Mucosa of descending colon (tissue), 3 donors: ENCODE measurements at regions not wholly inside any gene's neighbourhood (a gene's known extent, or its start where the extent isn't known, plus 50 kb on each side); places are given as distances from the start of the nearest gene placed in this dataset.
"Not testable (repeated sequence)": the region's sequence is repeated elsewhere in the genome, so short reads cannot be mapped to it uniquely, and the experiment has no call there.

Experiments used
- ATAC-seq: fragments of 200-7000 bp; cut with Tn5 transposase; one replicate; pipeline ENCODE4 v1.9.1; 2020; ENCODE audit warnings: mild to moderate bottlenecking, moderate library complexity
- DNase-seq, 3 donors: peaks; one replicate each; pipeline ENCODE4 v3.0.0-alpha.2; 2020
- H3K36me3 ChIP-seq: fragments of 200-600 bp; one replicate; pipeline ENCODE4 v1.8.0; 2021; ENCODE audit warnings: low read depth, mild to moderate bottlenecking
- H3K4me1 ChIP-seq: fragments of 200-600 bp; one replicate; pipeline ENCODE4 v1.8.0; 2021; ENCODE audit warnings: low read depth, mild to moderate bottlenecking
- H3K4me3 ChIP-seq: fragments of 200-600 bp; one replicate; pipeline ENCODE4 v1.8.0; 2021; ENCODE audit warnings: mild to moderate bottlenecking
- H3K9me3 ChIP-seq: fragments of 200-600 bp; one replicate; pipeline ENCODE4 v1.8.0; 2021; ENCODE audit warnings: mild to moderate bottlenecking
- CTCF ChIP-seq: fragments of 200-600 bp; IDR thresholded peaks from one replicate; pipeline ENCODE4 v1.8.0; 2022; ENCODE audit warnings: antibody characterized with exemption, mild to moderate bottlenecking
- intact Hi-C, 2 donors: fragments of 100-400 bp; cut with DNase I in 1 of 2; cut with micrococcal nuclease in 1 of 2; formaldehyde crosslinking; loops; one replicate each; pipeline versions ENCODE4 v1.11.0 to v1.11.1; 2022; cut with DNase I, micrococcal nuclease
- donor health status: DM: no; HTN: no; CAD: no; lungs with moderate emphysema.
- donor health status: DM: no; HTN: no; CAD: no.
- donor health status: DM: no; HTN: yes; CAD: no.

- intact Hi-C loops, result no loop called here
- DNase-seq, result no peak
- Histone ChIP-seq H3K4me3 (no peak overlapping the region), H3K9me3 (no peaks in the 10 kb centered on the region), H3K4me1 (no peaks in the 10 kb centered on the region), H3K36me3 (no peaks in the 10 kb centered on the region)
- no peak for ATAC-seq
- no peak for TF ChIP-seq CTCF
Observed at GRCh38 chr13:33405371-33405770, 119.8 kb upstream of the STARD13 start.

- no peak for TF ChIP-seq CTCF
- H3K36me3 ChIP-seq, result no peaks in the 10 kb centered on the region
- DNase-seq (no peak), ATAC-seq (no peak)
- no peaks in the 10 kb centered on the region for H3K9me3 ChIP-seq
- no peak overlapping the region for H3K4me3 ChIP-seq
- H3K4me1 ChIP-seq, result no peaks in the 10 kb centered on the region
- intact Hi-C loops, result no loop called here
Observed at GRCh38 chr13:33409673-33410510, 124.3 kb upstream of the STARD13 start.

GRCh38 chr13:33410619-33411018 lies 125.1 kb upstream of the STARD13 start:
- no peaks in the 10 kb centered on the region for H3K36me3 ChIP-seq
- H3K4me3 ChIP-seq, result no peak overlapping the region
- no peak for DNase-seq
- no peaks in the 10 kb centered on the region for H3K9me3 ChIP-seq
- ATAC-seq, result no peak
- no peak for TF ChIP-seq CTCF
- H3K4me1 ChIP-seq, result no peaks in the 10 kb centered on the region
- intact Hi-C loops, result no loop called here

- DNase-seq, result no peak
- intact Hi-C loops, result no loop called here
Observed at GRCh38 chr13:33411312-33411711, 125.8 kb upstream of the STARD13 start.

GRCh38 chr13:33415822-33416221 lies 130.3 kb upstream of the STARD13 start:
- TF ChIP-seq CTCF, result no peak
- ATAC-seq (no peak), DNase-seq (no peak)
- H3K9me3 ChIP-seq, result no peaks in the 10 kb centered on the region
- intact Hi-C loops, result no loop called here
- no peaks in the 10 kb centered on the region for H3K36me3 ChIP-seq
- H3K4me1 ChIP-seq, result no peaks in the 10 kb centered on the region
- H3K4me3 ChIP-seq, result no peak overlapping the region

More at GRCh38 chr13:33411312-33411711, 125.8 kb upstream of the STARD13 start:
- H3K36me3 ChIP-seq, result no peaks in the 10 kb centered on the region
- H3K9me3 ChIP-seq, result no peaks in the 10 kb centered on the region
- no peak overlapping the region for H3K4me3 ChIP-seq
- H3K4me1 ChIP-seq, result no peaks in the 10 kb centered on the region
- no peak for ATAC-seq
- no peak for TF ChIP-seq CTCF

- H3K36me3 ChIP-seq, H3K9me3 ChIP-seq, H3K4me1 ChIP-seq, intact Hi-C loops, H3K4me3 ChIP-seq, ATAC-seq: not testable (repeated sequence)
- DNase-seq, result peak; percentile 13 to 47 (median 35)
Observed at GRCh38 chr13:33418224-33418953, 132.8 kb upstream of the STARD13 start.

- H3K4me3 ChIP-seq, H3K9me3 ChIP-seq, intact Hi-C loops, H3K4me1 ChIP-seq, H3K36me3 ChIP-seq, DNase-seq, ATAC-seq: not testable (repeated sequence)
Observed at GRCh38 chr13:33420117-33420516, 134.6 kb upstream of the STARD13 start.
